ENCODE measurements at regions not wholly inside any gene's neighbourhood (a gene's known extent, or its start where the extent isn't known, plus 50 kb on each side); places are given as distances from the start of the nearest gene placed in this dataset.

DNA sequence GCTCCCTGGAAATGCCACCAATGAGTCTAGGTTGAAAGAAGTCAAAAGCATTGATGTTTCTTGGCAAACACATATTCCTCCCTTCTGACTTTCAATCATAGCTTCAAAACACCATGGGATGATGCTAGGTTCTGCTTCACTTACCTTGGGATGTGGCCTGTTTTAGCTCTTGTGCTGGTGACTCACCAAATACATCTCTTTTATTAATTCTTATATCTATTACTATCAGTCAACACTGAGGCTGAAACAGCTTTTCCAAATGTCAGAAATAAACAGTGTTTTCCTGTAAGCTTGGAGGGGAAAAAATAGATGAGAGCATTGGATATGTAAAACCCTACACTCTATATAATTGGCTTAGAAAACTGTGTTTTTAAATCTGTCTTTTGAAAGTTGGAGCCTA, 245.4 kb upstream of the NREP start:
- ATAC-seq: no peak
- DNase-seq (ENCODE audit: low spot score): no peak
- H3K4me3 Mint-ChIP-seq: no peak overlapping the region
- Histone ChIP-seq H3K27ac (ENCODE audit: low read depth) (no peak overlapping the region), H3K4me1 (ENCODE audit: insufficient read depth) (no peaks in the 10 kb centered on the region), H3K4me2 (no peak overlapping the region), H3F3A (replicated peaks; ENCODE audit: low read depth) (no peaks in the 10 kb centered on the region), H2AFZ (no peak overlapping the region), H3K27me3 (ENCODE audit: insufficient read depth) (no peaks in the 10 kb centered on the region), H4K20me1 (replicated peaks; ENCODE audit: insufficient read depth) (no peaks in the 10 kb centered on the region), H3K9me2 (ENCODE audit: insufficient read depth) (no peaks in the 10 kb centered on the region), H3K4me3 (no peak overlapping the region), H3K36me3 (ENCODE audit: insufficient read depth) (no peaks in the 10 kb centered on the region), H3K79me2 (replicated peaks; ENCODE audit: insufficient read depth) (no peaks in the 10 kb centered on the region)
- H3K27me3 Mint-ChIP-seq (ENCODE audit: insufficient read depth, low read depth, poor library complexity): no peaks in the 10 kb centered on the region
- no peaks in the 10 kb centered on the region for H3K9me3 Mint-ChIP-seq
- peaks cover 2% of the 10 kb centered on the region; the same call in 1 of the 3 replicates for H3K4me1 Mint-ChIP-seq
- TF ChIP-seq POLR2AphosphoS5 (IDR thresholded peaks at IDR 0.05; ENCODE audit: low read depth) (no peak), EZH2phosphoT487 (IDR thresholded peaks at IDR 0.05; ENCODE audit: unreplicated experiment) (no peak), JUNB (IDR thresholded peaks at IDR 0.05; ENCODE audit: unreplicated experiment) (no peak), ZNF331 (CRISPR knock-in tag; IDR thresholded peaks at IDR 0.05; ENCODE audit: low read depth) (no peak), EZH2 (IDR thresholded peaks at IDR 0.05; ENCODE audit: low read depth, unreplicated experiment) (no peak), ETS1 (IDR thresholded peaks at IDR 0.05) (no peak)
- TF ChIP-seq, protein P1, sequence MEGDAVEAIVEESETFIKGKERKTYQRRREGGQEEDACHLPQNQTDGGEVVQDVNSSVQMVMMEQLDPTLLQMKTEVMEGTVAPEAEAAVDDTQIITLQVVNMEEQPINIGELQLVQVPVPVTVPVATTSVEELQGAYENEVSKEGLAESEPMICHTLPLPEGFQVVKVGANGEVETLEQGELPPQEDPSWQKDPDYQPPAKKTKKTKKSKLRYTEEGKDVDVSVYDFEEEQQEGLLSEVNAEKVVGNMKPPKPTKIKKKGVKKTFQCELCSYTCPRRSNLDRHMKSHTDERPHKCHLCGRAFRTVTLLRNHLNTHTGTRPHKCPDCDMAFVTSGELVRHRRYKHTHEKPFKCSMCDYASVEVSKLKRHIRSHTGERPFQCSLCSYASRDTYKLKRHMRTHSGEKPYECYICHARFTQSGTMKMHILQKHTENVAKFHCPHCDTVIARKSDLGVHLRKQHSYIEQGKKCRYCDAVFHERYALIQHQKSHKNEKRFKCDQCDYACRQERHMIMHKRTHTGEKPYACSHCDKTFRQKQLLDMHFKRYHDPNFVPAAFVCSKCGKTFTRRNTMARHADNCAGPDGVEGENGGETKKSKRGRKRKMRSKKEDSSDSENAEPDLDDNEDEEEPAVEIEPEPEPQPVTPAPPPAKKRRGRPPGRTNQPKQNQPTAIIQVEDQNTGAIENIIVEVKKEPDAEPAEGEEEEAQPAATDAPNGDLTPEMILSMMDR (conservative IDR thresholded peaks at IDR 0.05; ENCODE audit: low read depth in 2 of 2): no peak
- H3K36me3 Mint-ChIP-seq (ENCODE audit: low read depth): no peaks in the 10 kb centered on the region
- H3K27ac Mint-ChIP-seq: no peak overlapping the region

DNA sequence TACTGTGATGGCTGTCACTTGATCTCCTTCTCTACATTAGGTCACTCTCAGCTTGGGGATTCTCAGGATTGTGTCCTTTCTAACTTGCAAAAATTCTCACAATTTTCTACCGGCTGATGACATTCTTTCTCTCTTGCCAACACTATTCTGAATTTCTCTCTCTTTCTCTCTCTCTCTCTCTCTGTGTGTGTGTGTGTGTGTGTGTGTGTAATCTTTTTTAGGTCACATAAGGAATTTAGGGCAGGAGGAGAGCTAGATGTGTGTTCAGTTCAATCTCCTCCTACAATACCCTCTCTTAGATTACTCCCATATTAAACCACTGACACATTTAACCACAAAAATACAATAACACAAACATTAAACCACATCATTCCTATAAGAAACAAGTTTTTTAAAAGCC, 242.3 kb upstream of the NREP start:
- DNase-seq (ENCODE audit: low spot score) (no peak), ATAC-seq (no peak)
- Histone ChIP-seq H3K27ac (ENCODE audit: low read depth) (no peak overlapping the region), H4K20me1 (replicated peaks; ENCODE audit: insufficient read depth) (no peaks in the 10 kb centered on the region), H3K4me2 (no peak overlapping the region), H2AFZ (no peak overlapping the region), H3K4me1 (ENCODE audit: insufficient read depth) (no peaks in the 10 kb centered on the region), H3K4me3 (no peak overlapping the region), H3K9me2 (ENCODE audit: insufficient read depth) (no peaks in the 10 kb centered on the region), H3K36me3 (ENCODE audit: insufficient read depth) (no peaks in the 10 kb centered on the region), H3K27me3 (ENCODE audit: insufficient read depth) (no peaks in the 10 kb centered on the region), H3K79me2 (replicated peaks; ENCODE audit: insufficient read depth) (no peaks in the 10 kb centered on the region), H3F3A (replicated peaks; ENCODE audit: low read depth) (no peaks in the 10 kb centered on the region)
- no peaks in the 10 kb centered on the region for H3K27me3 Mint-ChIP-seq (ENCODE audit: insufficient read depth, low read depth, poor library complexity)
- no peak overlapping the region for H3K4me3 Mint-ChIP-seq
- no peaks in the 10 kb centered on the region for H3K36me3 Mint-ChIP-seq (ENCODE audit: low read depth)
- H3K4me1 Mint-ChIP-seq: no peaks in the 10 kb centered on the region
- no peaks in the 10 kb centered on the region for H3K9me3 Mint-ChIP-seq
- no peak overlapping the region for H3K27ac Mint-ChIP-seq
- TF ChIP-seq REST (IDR thresholded peaks at IDR 0.05; ENCODE audit: unreplicated experiment) (no peak), CREB1 (CRISPR knock-in tag; IDR thresholded peaks at IDR 0.05; ENCODE audit: low read depth) (no peak), ZNF114 (CRISPR knock-in tag; IDR thresholded peaks at IDR 0.05) (no peak), JUNB (IDR thresholded peaks at IDR 0.05; ENCODE audit: unreplicated experiment) (no peak), NANOG (IDR thresholded peaks at IDR 0.05; ENCODE audit: borderline replicate concordance) (no peak)
- TF ChIP-seq, protein P1 (conservative IDR thresholded peaks at IDR 0.05; ENCODE audit: low read depth in 2 of 2): no peak

Data from GM23338 (cell line).